ENCODE measurements at regions not wholly inside any gene's neighbourhood (a gene's known extent, or its start where the extent isn't known, plus 50 kb on each side); places are given as distances from the start of the nearest gene placed in this dataset.

GRCh38 chr4:33395731-33396485 is 2675.7 kb downstream of the PCDH7 start:
- no peak overlapping the region for H3K27ac ChIP-seq (ENCODE audit: insufficient read length, low read depth, low read length)
- H3K27me3 Mint-ChIP-seq (ENCODE audit: low read depth) = no peaks in the 10 kb centered on the region
- peaks cover 3 to 5% of the 10 kb centered on the region in 2 experiments; a peak in 3 of 5 replicates for H3K9me3 Mint-ChIP-seq
- H3K4me1 Mint-ChIP-seq = no peaks in the 10 kb centered on the region
- no peaks in the 10 kb centered on the region for H3K4me1 ChIP-seq (ENCODE audit: insufficient read depth, low read length)
- H3K79me2 ChIP-seq (ENCODE audit: insufficient read depth, low read length) = no peaks in the 10 kb centered on the region
- no peaks in the 10 kb centered on the region; a peak in 1 of 7 replicates for H3K36me3 Mint-ChIP-seq (ENCODE audit: insufficient read depth in 1 of 3, low read depth in 3 of 3)
- H3K4me2 ChIP-seq (ENCODE audit: insufficient read depth, insufficient read length, low read length) = no peak overlapping the region
- no peak overlapping the region for H3K23ac ChIP-seq (ENCODE audit: insufficient read length, low read depth, low read length)
- H3T11ph ChIP-seq (ENCODE audit: low read length) = no peak overlapping the region
- H3K9ac ChIP-seq (ENCODE audit: extremely low read depth, insufficient read length, low read length) = no peak overlapping the region
- DNase-seq = no peak
- no peak overlapping the region for H3K14ac ChIP-seq (ENCODE audit: insufficient read depth, low read length)
- no peak overlapping the region for H2BK120ac ChIP-seq (ENCODE audit: low read depth, low read length, poor library complexity, severe bottlenecking)
- no peaks in the 10 kb centered on the region for H3K79me1 ChIP-seq (ENCODE audit: insufficient read depth, low read depth, low read length, poor library complexity, severe bottlenecking)
- H3K27ac Mint-ChIP-seq = no peak overlapping the region; a peak in 1 of 7 replicates
- no peak overlapping the region for H2AFZ ChIP-seq (ENCODE audit: low read length)
- no peaks in the 10 kb centered on the region for H3K23me2 ChIP-seq (ENCODE audit: insufficient read length, low read depth, low read length, poor library complexity, severe bottlenecking)
- no peak overlapping the region for H2BK20ac ChIP-seq (ENCODE audit: low read depth, low read length, poor library complexity, severe bottlenecking)
- H4K20me1 ChIP-seq (ENCODE audit: control insufficient read depth, insufficient read depth, insufficient read length) = no peaks in the 10 kb centered on the region
- H2BK5ac ChIP-seq (ENCODE audit: insufficient read length, low read length) = no peak overlapping the region
- no peak overlapping the region for H3K4me3 Mint-ChIP-seq
- H2BK12ac ChIP-seq (ENCODE audit: insufficient read length, low read depth, low read length) = no peak overlapping the region
- H4K91ac ChIP-seq (ENCODE audit: insufficient read length, low read depth, low read length) = no peak overlapping the region
- no peaks in the 10 kb centered on the region for H3K9me3 ChIP-seq (ENCODE audit: control insufficient read depth, low read depth, low read length)
- no peak for TF ChIP-seq CTCF (conservative IDR thresholded peaks at IDR 0.05)
- H3K4ac ChIP-seq (ENCODE audit: low read depth, low read length) = no peak overlapping the region
- H4K8ac ChIP-seq (replicated peaks; ENCODE audit: insufficient read length, low read depth, low read length) = no peak overlapping the region
- no peaks in the 10 kb centered on the region for H3K27me3 ChIP-seq (ENCODE audit: insufficient read depth, low read length)
- no peak overlapping the region for H3K18ac ChIP-seq (ENCODE audit: insufficient read length, low read depth, low read length)
- H3K56ac ChIP-seq (ENCODE audit: insufficient read length, low read depth, low read length) = no peak overlapping the region
- no peak overlapping the region for H4K5ac ChIP-seq (ENCODE audit: insufficient read length, low read depth, low read length)
- H2AK5ac ChIP-seq (ENCODE audit: insufficient read length, low read length) = no peak overlapping the region
- no peak overlapping the region for H2BK15ac ChIP-seq (ENCODE audit: low read depth, low read length)

All from H9 (cell line).